CD4-positive, alpha-beta memory T cell (primary cell): ENCODE measurements at regions not wholly inside any gene's neighbourhood (a gene's known extent, or its start where the extent isn't known, plus 50 kb on each side); places are given as distances from the start of the nearest gene placed in this dataset.

Experiments
- CTCF ChIA-PET: fragments of 350-600 bp; sonication (Branson Sonifier 250); formaldehyde crosslinking; loops from one replicate; lab custom pipeline; 2021; ENCODE audit warnings: inconsistent platforms; ENCODE audit not compliant: partially characterized antibody; lab: Charles Lee
- POLR2A ChIA-PET: fragments of 350-600 bp; sonication (Branson Sonifier 250); formaldehyde crosslinking; loops from one replicate; lab custom pipeline; 2021; ENCODE audit not compliant: partially characterized antibody; lab: Charles Lee
- DNase-seq, 5 donors: peaks; one replicate each; pipeline versions ENCODE4 v3.0.0 to v3.0.0-alpha.2; 2020 to 2022; ENCODE audit warnings: mixed read lengths in 1 of 5
- H3K27ac ChIP-seq: one replicate; pipeline ENCODE4 v1.7.0; 2013; ENCODE audit warnings: low read depth, low read length
- H3K27me3 ChIP-seq: 2 replicates; pipeline ENCODE4 v1.7.0; 2013; ENCODE audit warnings: mild to moderate bottlenecking, low read length, moderate library complexity; ENCODE audit not compliant: insufficient read depth
- H3K36me3 ChIP-seq: 2 replicates; pipeline ENCODE4 v1.7.0; 2013; ENCODE audit warnings: mild to moderate bottlenecking, low read length, moderate library complexity; ENCODE audit not compliant: insufficient read depth
- H3K4me1 ChIP-seq: 2 replicates; pipeline ENCODE4 v1.7.0; 2013; ENCODE audit warnings: mild to moderate bottlenecking, low read length, moderate library complexity; ENCODE audit not compliant: insufficient read depth
- H3K4me3 ChIP-seq, 2 donors: one replicate each; pipeline ENCODE4 v1.7.0; 2013; ENCODE audit warnings: low read length in 2 of 2, mild to moderate bottlenecking in 1 of 2
- H3K9me3 ChIP-seq, 2 donors: one replicate each; pipeline ENCODE4 v1.7.0; 2013; ENCODE audit warnings: low read length in 2 of 2, control low read depth in 1 of 2; ENCODE audit not compliant: control insufficient read depth in 1 of 2
- H3K27ac Mint-ChIP-seq, 7 donors: one replicate each; pipeline ENCODE4 v1.8.0; 2020 to 2021; ENCODE audit warnings: mixed read lengths in 7 of 7, mild to moderate bottlenecking in 6 of 7, inconsistent platforms in 3 of 7, moderate library complexity in 3 of 7
- H3K27me3 Mint-ChIP-seq, 2 donors: one replicate each; pipeline ENCODE4 v1.8.0; 2020 to 2021; ENCODE audit warnings: mixed read lengths in 2 of 2
- H3K36me3 Mint-ChIP-seq, 2 donors: one replicate each; pipeline ENCODE4 v1.8.0; 2020 to 2021; ENCODE audit warnings: mixed read lengths in 2 of 2, inconsistent platforms in 1 of 2, mild to moderate bottlenecking in 1 of 2
- H3K4me1 Mint-ChIP-seq, 4 donors: one replicate each; pipeline ENCODE4 v1.8.0; 2020 to 2021; ENCODE audit warnings: mixed read lengths in 4 of 4, mild to moderate bottlenecking in 1 of 4
- H3K4me3 Mint-ChIP-seq, 8 donors: one replicate each; pipeline ENCODE4 v1.8.0; 2020 to 2021; ENCODE audit warnings: mixed read lengths in 8 of 8, mild to moderate bottlenecking in 7 of 8, moderate library complexity in 6 of 8, inconsistent platforms in 3 of 8
- H3K9me3 Mint-ChIP-seq, 8 donors: one replicate each; pipeline ENCODE4 v1.8.0; 2020 to 2021; ENCODE audit warnings: mixed read lengths in 8 of 8, mild to moderate bottlenecking in 5 of 8, inconsistent platforms in 3 of 8, moderate library complexity in 1 of 8
- intact Hi-C: fragments of 100-400 bp; cut with micrococcal nuclease; formaldehyde crosslinking; loops from one replicate; pipeline ENCODE4 v1.15.1; 2023

- peaks cover 4 to 9% of the 10 kb centered on the region in 2 donors for H3K27me3 Mint-ChIP-seq
- H3K36me3 Mint-ChIP-seq: no peaks in the 10 kb centered on the region
- intact Hi-C loops: no loop called here
- no peak for DNase-seq
- no peaks in the 10 kb centered on the region for H3K4me1 ChIP-seq
- no peak overlapping the region for H3K4me3 Mint-ChIP-seq
- H3K4me1 Mint-ChIP-seq: no peaks in the 10 kb centered on the region
- H3K9me3 ChIP-seq: no peaks in the 10 kb centered on the region
- H3K4me3 ChIP-seq: no peak overlapping the region
- ChIA-PET CTCF (no interaction called here), POLR2A (no interaction called here)
- no peaks in the 10 kb centered on the region for H3K36me3 ChIP-seq
- peaks cover 0 to 5% (median under 1%) of the 10 kb centered on the region in 8 donors for H3K9me3 Mint-ChIP-seq
- H3K27me3 ChIP-seq: no peaks in the 10 kb centered on the region
- H3K27ac ChIP-seq: no peak overlapping the region
- no peak overlapping the region for H3K27ac Mint-ChIP-seq
These were observed 478.7 kb downstream of the DMAC1 start for GRCh38 chr9:7320841-7321240.

- no peak overlapping the region for H3K4me3 ChIP-seq
- H3K4me1 ChIP-seq: no peaks in the 10 kb centered on the region
- no peak for DNase-seq
- H3K9me3 ChIP-seq: no peaks in the 10 kb centered on the region
- no peaks in the 10 kb centered on the region for H3K27me3 ChIP-seq
- H3K36me3 Mint-ChIP-seq: no peaks in the 10 kb centered on the region
- H3K4me1 Mint-ChIP-seq: no peaks in the 10 kb centered on the region
- ChIA-PET CTCF (no interaction called here), POLR2A (no interaction called here)
- peaks cover 5 to 9% of the 10 kb centered on the region in 2 donors for H3K27me3 Mint-ChIP-seq
- intact Hi-C loops: no loop called here
- H3K9me3 Mint-ChIP-seq: peaks cover 0 to 11% (median 7%) of the 10 kb centered on the region in 8 donors
- H3K36me3 ChIP-seq: no peaks in the 10 kb centered on the region
- H3K27ac ChIP-seq: no peak overlapping the region
- no peak overlapping the region for H3K27ac Mint-ChIP-seq
- no peak overlapping the region for H3K4me3 Mint-ChIP-seq
These were observed 479.4 kb downstream of the DMAC1 start for GRCh38 chr9:7320139-7320538.

GRCh38 chr9:7318920-7319319 is 480.7 kb downstream of the DMAC1 start:
- H3K27ac ChIP-seq: no peak overlapping the region
- Mint-ChIP-seq H3K36me3 (no peaks in the 10 kb centered on the region), H3K27ac (no peak overlapping the region), H3K9me3 (peaks cover 0 to 16% (median 12%) of the 10 kb centered on the region in 8 donors), H3K4me1 (no peaks in the 10 kb centered on the region), H3K4me3 (no peak overlapping the region), H3K27me3 (peaks cover 5 to 9% of the 10 kb centered on the region in 2 donors)
- ChIA-PET CTCF (no interaction called here), POLR2A (no interaction called here)
- no peak overlapping the region for H3K4me3 ChIP-seq
- intact Hi-C loops: no loop called here
- H3K36me3 ChIP-seq: no peaks in the 10 kb centered on the region
- H3K27me3 ChIP-seq: no peaks in the 10 kb centered on the region
- H3K4me1 ChIP-seq: no peaks in the 10 kb centered on the region
- H3K9me3 ChIP-seq: no peaks in the 10 kb centered on the region
- no peak for DNase-seq

GRCh38 chr9:7316967-7317366 is 482.6 kb downstream of the DMAC1 start:
- Histone ChIP-seq H3K4me3 (no peak overlapping the region), H3K27me3 (no peaks in the 10 kb centered on the region), H3K36me3 (no peaks in the 10 kb centered on the region), H3K4me1 (no peaks in the 10 kb centered on the region), H3K9me3 (no peaks in the 10 kb centered on the region), H3K27ac (no peak overlapping the region)
- ChIA-PET CTCF (no interaction called here), POLR2A (no interaction called here)
- Mint-ChIP-seq H3K27ac (no peak overlapping the region), H3K4me3 (no peak overlapping the region), H3K27me3 (peaks cover 5 to 13% of the 10 kb centered on the region in 2 donors), H3K9me3 (peaks cover 4 to 34% (median 28%) of the 10 kb centered on the region in 8 donors), H3K4me1 (no peaks in the 10 kb centered on the region), H3K36me3 (peaks cover 5% of the 10 kb centered on the region in 2 donors)
- no peak for DNase-seq
- intact Hi-C loops: no loop called here

GRCh38 chr9:7316166-7316795 is 483.3 kb downstream of the DMAC1 start:
- POLR2A ChIA-PET: no interaction called here
- CTCF ChIA-PET: no interaction called here
- Mint-ChIP-seq H3K36me3 (peaks cover 5% of the 10 kb centered on the region in 2 donors), H3K4me1 (no peaks in the 10 kb centered on the region), H3K9me3 (peaks cover 4 to 39% (median 33%) of the 10 kb centered on the region in 8 donors), H3K27ac (no peak overlapping the region), H3K27me3 (peaks cover 5 to 13% of the 10 kb centered on the region in 2 donors), H3K4me3 (no peak overlapping the region)
- Histone ChIP-seq H3K4me3 (no peak overlapping the region), H3K27ac (no peak overlapping the region), H3K27me3 (no peaks in the 10 kb centered on the region), H3K4me1 (no peaks in the 10 kb centered on the region), H3K9me3 (no peaks in the 10 kb centered on the region), H3K36me3 (no peaks in the 10 kb centered on the region)
- intact Hi-C loops: no loop called here
- no peak for DNase-seq

- POLR2A ChIA-PET: no interaction called here
- intact Hi-C loops: no loop called here
- H3K27ac Mint-ChIP-seq: no peak overlapping the region
- DNase-seq: no peak
- CTCF ChIA-PET: no interaction called here
- H3K4me3 Mint-ChIP-seq: no peak overlapping the region
- H3K9me3 Mint-ChIP-seq: peaks cover 4 to 44% (median 39%) of the 10 kb centered on the region in 8 donors
- peaks cover 5 to 11% of the 10 kb centered on the region in 2 donors for H3K27me3 Mint-ChIP-seq
- H3K27me3 ChIP-seq: no peaks in the 10 kb centered on the region
- H3K4me1 Mint-ChIP-seq: no peaks in the 10 kb centered on the region
- H3K9me3 ChIP-seq: no peaks in the 10 kb centered on the region
- H3K4me3 ChIP-seq: no peak overlapping the region
- H3K4me1 ChIP-seq: no peaks in the 10 kb centered on the region
- no peak overlapping the region for H3K27ac ChIP-seq
- no peaks in the 10 kb centered on the region for H3K36me3 ChIP-seq
- peaks cover 5 to 10% of the 10 kb centered on the region in 2 donors for H3K36me3 Mint-ChIP-seq
These were observed 483.8 kb downstream of the DMAC1 start for GRCh38 chr9:7315746-7316145.

GRCh38 chr9:7315116-7315515 is 484.5 kb downstream of the DMAC1 start:
- ChIA-PET CTCF (no interaction called here), POLR2A (no interaction called here)
- Mint-ChIP-seq H3K27ac (no peak overlapping the region), H3K4me3 (no peak overlapping the region), H3K27me3 (peaks cover 5 to 11% of the 10 kb centered on the region in 2 donors), H3K36me3 (peaks cover 5 to 12% of the 10 kb centered on the region in 2 donors), H3K4me1 (no peaks in the 10 kb centered on the region), H3K9me3 (peaks cover 6 to 51% (median 44%) of the 10 kb centered on the region in 8 donors)
- no peak for DNase-seq
- Histone ChIP-seq H3K27ac (no peak overlapping the region), H3K9me3 (peaks cover 0 to 5% of the 10 kb centered on the region in 2 donors), H3K4me1 (no peaks in the 10 kb centered on the region), H3K4me3 (no peak overlapping the region), H3K27me3 (no peaks in the 10 kb centered on the region), H3K36me3 (no peaks in the 10 kb centered on the region)
- intact Hi-C loops: no loop called here
